Thymus (tissue), 11 donors: ENCODE measurements at regions not wholly inside any gene's neighbourhood (a gene's known extent, or its start where the extent isn't known, plus 50 kb on each side); places are given as distances from the start of the nearest gene placed in this dataset.
A peak's percentile ranks its signal among the peaks of the same experiment; 100 is the strongest.

Source experiments
- DNase-seq, 9 donors: peaks; one replicate each; pipeline ENCODE4 v3.0.0-alpha.2; 2013; ENCODE audit warnings: low spot score in 9 of 9, low read depth in 6 of 9, missing footprints in 1 of 9
- H3K27ac ChIP-seq, 2 donors: one replicate each; pipeline ENCODE4 v1.5.1; 2013; ENCODE audit warnings: control low read depth in 1 of 2, low read depth in 1 of 2, low read length in 1 of 2, mild to moderate bottlenecking in 1 of 2, moderate library complexity in 1 of 2
- H3K27me3 ChIP-seq, 2 donors: one replicate each; pipeline ENCODE4 v1.5.1; 2013; ENCODE audit warnings: low read length in 1 of 2; ENCODE audit not compliant: control insufficient read depth in 2 of 2, insufficient read depth in 1 of 2
- H3K36me3 ChIP-seq, 2 donors: one replicate each; pipeline ENCODE4 v1.5.1; 2013; ENCODE audit warnings: low read length in 1 of 2, mild to moderate bottlenecking in 1 of 2, moderate library complexity in 1 of 2; ENCODE audit not compliant: control insufficient read depth in 2 of 2, insufficient read depth in 2 of 2
- H3K4me1 ChIP-seq, 2 donors: one replicate each; pipeline ENCODE4 v1.5.1; 2013; ENCODE audit warnings: low read length in 2 of 2; ENCODE audit not compliant: control insufficient read depth in 2 of 2, insufficient read depth in 2 of 2
- H3K4me3 ChIP-seq, 2 donors: one replicate each; pipeline ENCODE4 v1.5.1; 2013; ENCODE audit warnings: low read length in 2 of 2, control low read depth in 1 of 2, mild to moderate bottlenecking in 1 of 2
- H3K9me3 ChIP-seq, 2 donors: one replicate each; pipeline ENCODE4 v1.5.1; 2013; ENCODE audit warnings: low read length in 1 of 2, mild to moderate bottlenecking in 1 of 2; ENCODE audit not compliant: control insufficient read depth in 2 of 2, insufficient read depth in 1 of 2
- WGBS: extraction: QIAGEN DNeasy Blood & Tissue Kit; methylation state at CpG from one replicate; pipeline ENCODE4 v1.1.7; 2013; 5-methylcytosine and 5-hydroxymethylcytosine counted together
- donor health status: healthy.

GRCh38 chr5:159768243-159768642 lies 148.0 kb upstream of the ADRA1B start:
- Histone ChIP-seq H3K36me3 (no peaks in the 10 kb centered on the region), H3K9me3 (no peaks in the 10 kb centered on the region), H3K27me3 (peaks cover 0 to 4% of the 10 kb centered on the region in 2 donors), H3K27ac (no peak overlapping the region), H3K4me3 (no peak overlapping the region), H3K4me1 (peaks cover 4% of the 10 kb centered on the region in 2 donors)
- WGBS = 94% methylated on average over 2 of the region's 2 CpGs
- no peak for DNase-seq

- Histone ChIP-seq H3K27me3 (peaks cover 2 to 10% of the 10 kb centered on the region in 2 donors), H3K4me1 (peaks cover 4 to 6% of the 10 kb centered on the region in 2 donors), H3K27ac (no peak overlapping the region), H3K36me3 (no peaks in the 10 kb centered on the region), H3K4me3 (no peak overlapping the region), H3K9me3 (no peaks in the 10 kb centered on the region)
- 90% methylated on average over 6 of the region's 6 CpGs for WGBS
- DNase-seq = no peak
Observed at GRCh38 chr5:159772698-159773061, 143.6 kb upstream of the ADRA1B start.

GRCh38 chr5:159773062-159773924 lies 143.0 kb upstream of the ADRA1B start:
- H3K27me3 ChIP-seq = peaks cover 2 to 10% of the 10 kb centered on the region in 2 donors
- no peaks in the 10 kb centered on the region for H3K36me3 ChIP-seq
- H3K4me3 ChIP-seq = peak overlapping the region; percentile 12 to 25
- H3K4me1 ChIP-seq = peaks cover 4 to 6% of the 10 kb centered on the region in 2 donors
- no peak overlapping the region for H3K27ac ChIP-seq
- no peaks in the 10 kb centered on the region for H3K9me3 ChIP-seq
- peak in 7 of 9 donors; percentile 12 to 70 (median 21) for DNase-seq
- 2% methylated on average over 71 of the region's 71 CpGs for WGBS

GRCh38 chr5:159774476-159775031 lies 141.7 kb upstream of the ADRA1B start:
- H3K4me1 ChIP-seq = peaks cover 4 to 6% of the 10 kb centered on the region in 2 donors
- H3K9me3 ChIP-seq = no peaks in the 10 kb centered on the region
- no peaks in the 10 kb centered on the region for H3K36me3 ChIP-seq
- no peak overlapping the region for H3K4me3 ChIP-seq
- DNase-seq = no peak
- H3K27me3 ChIP-seq = peaks cover 2 to 10% of the 10 kb centered on the region in 2 donors
- no peak overlapping the region for H3K27ac ChIP-seq
- WGBS = 91% methylated on average over 9 of the region's 9 CpGs

GRCh38 chr5:159775890-159776289 lies 140.4 kb upstream of the ADRA1B start:
- H3K36me3 ChIP-seq = no peaks in the 10 kb centered on the region
- no peaks in the 10 kb centered on the region for H3K9me3 ChIP-seq
- peaks cover 2 to 10% of the 10 kb centered on the region in 2 donors for H3K27me3 ChIP-seq
- no peak overlapping the region for H3K4me3 ChIP-seq
- WGBS = 94% methylated on average over 3 of the region's 3 CpGs
- H3K27ac ChIP-seq = no peak overlapping the region
- DNase-seq = no peak
- peaks cover 4 to 6% of the 10 kb centered on the region in 2 donors for H3K4me1 ChIP-seq

- H3K4me1 ChIP-seq = peaks cover 4 to 6% of the 10 kb centered on the region in 2 donors
- no peaks in the 10 kb centered on the region for H3K9me3 ChIP-seq
- WGBS = 97% methylated on average over 9 of the region's 9 CpGs
- H3K27ac ChIP-seq = no peak overlapping the region
- no peak overlapping the region for H3K4me3 ChIP-seq
- H3K36me3 ChIP-seq = no peaks in the 10 kb centered on the region
- no peak for DNase-seq
- peaks cover 2 to 10% of the 10 kb centered on the region in 2 donors for H3K27me3 ChIP-seq
Observed at GRCh38 chr5:159777049-159777660, 139.1 kb upstream of the ADRA1B start.

- Histone ChIP-seq H3K9me3 (no peaks in the 10 kb centered on the region), H3K27me3 (no peaks in the 10 kb centered on the region), H3K27ac (no peak overlapping the region), H3K4me3 (no peak overlapping the region), H3K4me1 (no peaks in the 10 kb centered on the region), H3K36me3 (no peaks in the 10 kb centered on the region)
- no peak for DNase-seq
- WGBS = 96% methylated on average over 4 of the region's 4 CpGs
Observed at GRCh38 chr5:159779481-159779880, 136.8 kb upstream of the ADRA1B start.

GRCh38 chr5:159780246-159780645 lies 136.0 kb upstream of the ADRA1B start:
- no peaks in the 10 kb centered on the region for H3K4me1 ChIP-seq
- H3K27ac ChIP-seq = no peak overlapping the region
- no peak for DNase-seq
- no peaks in the 10 kb centered on the region for H3K9me3 ChIP-seq
- no peaks in the 10 kb centered on the region for H3K36me3 ChIP-seq
- no peak overlapping the region for H3K4me3 ChIP-seq
- 96% methylated on average over 3 of the region's 3 CpGs for WGBS
- H3K27me3 ChIP-seq = no peaks in the 10 kb centered on the region

GRCh38 chr5:159781626-159782157 lies 134.6 kb upstream of the ADRA1B start:
- Histone ChIP-seq H3K4me1 (no peaks in the 10 kb centered on the region), H3K36me3 (no peaks in the 10 kb centered on the region), H3K27ac (no peak overlapping the region), H3K9me3 (no peaks in the 10 kb centered on the region), H3K4me3 (no peak overlapping the region), H3K27me3 (no peaks in the 10 kb centered on the region)
- 98% methylated on average over 3 of the region's 3 CpGs for WGBS
- no peak for DNase-seq
